Dendritic cell treated with granulocyte-macrophage colony-stimulating factor and Interleukin-4, amounts not matched to agents 40 ng/mL and 50 ng/mL, for 4 days (primary cell): ENCODE measurements at regions not wholly inside any gene's neighbourhood (a gene's known extent, or its start where the extent isn't known, plus 50 kb on each side); places are given as distances from the start of the nearest gene placed in this dataset.

Experiments used
- H3K27ac Mint-ChIP-seq: one replicate; pipeline ENCODE4 v1.8.0; 2022; ENCODE audit warnings: mild to moderate bottlenecking, mixed read lengths
- H3K27me3 Mint-ChIP-seq: one replicate; pipeline ENCODE4 v1.8.0; 2022; ENCODE audit warnings: mild to moderate bottlenecking, mixed read lengths
- H3K36me3 Mint-ChIP-seq: one replicate; pipeline ENCODE4 v1.8.0; 2022; ENCODE audit warnings: low read depth, mixed read lengths
- H3K4me1 Mint-ChIP-seq: one replicate; pipeline ENCODE4 v1.8.0; 2022; ENCODE audit warnings: low read depth, mixed read lengths
- H3K4me3 Mint-ChIP-seq: one replicate; pipeline ENCODE4 v1.8.0; 2022; ENCODE audit warnings: mild to moderate bottlenecking, moderate library complexity, mixed read lengths
- H3K9me3 Mint-ChIP-seq: one replicate; pipeline ENCODE4 v1.8.0; 2022; ENCODE audit warnings: mixed read lengths
- intact Hi-C: fragments of 100-400 bp; cut with micrococcal nuclease; formaldehyde crosslinking; loops from one replicate; pipeline ENCODE4 v1.15.0; 2022

- Mint-ChIP-seq H3K4me1 (no peaks in the 10 kb centered on the region), H3K27me3 (no peaks in the 10 kb centered on the region)
- intact Hi-C loops = no loop called here
Measured at GRCh38 chr6:145534989-145535388, 200.3 kb downstream of the EPM2A start.

GRCh38 chr6:145538989-145539388 is 196.3 kb downstream of the EPM2A start:
- no peaks in the 10 kb centered on the region for H3K4me1 Mint-ChIP-seq
- no peak overlapping the region for H3K4me3 Mint-ChIP-seq
- no peak overlapping the region for H3K27ac Mint-ChIP-seq
- H3K9me3 Mint-ChIP-seq = peaks cover 15% of the 10 kb centered on the region
- intact Hi-C loops = no loop called here
- no peaks in the 10 kb centered on the region for H3K27me3 Mint-ChIP-seq
- H3K36me3 Mint-ChIP-seq = no peaks in the 10 kb centered on the region

More at GRCh38 chr6:145534989-145535388, 200.3 kb downstream of the EPM2A start:
- Mint-ChIP-seq H3K27ac (no peak overlapping the region), H3K4me3 (no peak overlapping the region), H3K36me3 (no peaks in the 10 kb centered on the region), H3K9me3 (peaks cover 8% of the 10 kb centered on the region)

- no peaks in the 10 kb centered on the region for H3K4me1 Mint-ChIP-seq
- H3K36me3 Mint-ChIP-seq = no peaks in the 10 kb centered on the region
- intact Hi-C loops = no loop called here
- no peaks in the 10 kb centered on the region for H3K27me3 Mint-ChIP-seq
- H3K9me3 Mint-ChIP-seq = peaks cover 15% of the 10 kb centered on the region
- H3K27ac Mint-ChIP-seq = no peak overlapping the region
- no peak overlapping the region for H3K4me3 Mint-ChIP-seq
Measured at GRCh38 chr6:145539831-145540230, 195.5 kb downstream of the EPM2A start.

- Mint-ChIP-seq H3K27me3 (no peaks in the 10 kb centered on the region), H3K36me3 (no peaks in the 10 kb centered on the region), H3K9me3 (peaks cover 15% of the 10 kb centered on the region), H3K4me1 (no peaks in the 10 kb centered on the region), H3K4me3 (no peak overlapping the region), H3K27ac (no peak overlapping the region)
- intact Hi-C loops = no loop called here
Measured at GRCh38 chr6:145540741-145541140, 194.6 kb downstream of the EPM2A start.

GRCh38 chr6:145544041-145544440 is 191.3 kb downstream of the EPM2A start:
- Mint-ChIP-seq H3K4me3 (no peak overlapping the region), H3K9me3 (peaks cover 15% of the 10 kb centered on the region), H3K36me3 (no peaks in the 10 kb centered on the region), H3K27ac (no peak overlapping the region), H3K4me1 (no peaks in the 10 kb centered on the region), H3K27me3 (no peaks in the 10 kb centered on the region)
- intact Hi-C loops = no loop called here

GRCh38 chr6:145544514-145544913 is 190.8 kb downstream of the EPM2A start:
- Mint-ChIP-seq H3K27me3 (no peaks in the 10 kb centered on the region), H3K4me1 (no peaks in the 10 kb centered on the region), H3K27ac (no peak overlapping the region), H3K36me3 (no peaks in the 10 kb centered on the region), H3K4me3 (no peak overlapping the region), H3K9me3 (peaks cover 12% of the 10 kb centered on the region)
- intact Hi-C loops = no loop called here

GRCh38 chr6:145546265-145546664 is 189.1 kb downstream of the EPM2A start:
- no peaks in the 10 kb centered on the region for H3K36me3 Mint-ChIP-seq
- no peak overlapping the region for H3K4me3 Mint-ChIP-seq
- no peak overlapping the region for H3K27ac Mint-ChIP-seq
- intact Hi-C loops = no loop called here
- H3K9me3 Mint-ChIP-seq = no peaks in the 10 kb centered on the region
- no peaks in the 10 kb centered on the region for H3K27me3 Mint-ChIP-seq
- H3K4me1 Mint-ChIP-seq = no peaks in the 10 kb centered on the region

GRCh38 chr6:145547594-145548335 is 187.6 kb downstream of the EPM2A start:
- H3K9me3 Mint-ChIP-seq = peaks cover 1% of the 10 kb centered on the region
- no peaks in the 10 kb centered on the region for H3K4me1 Mint-ChIP-seq
- H3K27ac Mint-ChIP-seq = no peak overlapping the region
- no peak overlapping the region for H3K4me3 Mint-ChIP-seq
- intact Hi-C loops = no loop called here
- H3K27me3 Mint-ChIP-seq = no peaks in the 10 kb centered on the region
- no peaks in the 10 kb centered on the region for H3K36me3 Mint-ChIP-seq

- intact Hi-C loops = no loop called here
- Mint-ChIP-seq H3K4me3 (no peak overlapping the region), H3K4me1 (no peaks in the 10 kb centered on the region), H3K27me3 (no peaks in the 10 kb centered on the region), H3K27ac (no peak overlapping the region), H3K36me3 (no peaks in the 10 kb centered on the region), H3K9me3 (peaks cover 7% of the 10 kb centered on the region)
Measured at GRCh38 chr6:145548933-145549648, 186.2 kb downstream of the EPM2A start.

- intact Hi-C loops = no loop called here
- H3K27me3 Mint-ChIP-seq = no peaks in the 10 kb centered on the region
- no peak overlapping the region for H3K27ac Mint-ChIP-seq
Measured at GRCh38 chr6:145551164-145551563, 184.2 kb downstream of the EPM2A start.

GRCh38 chr6:145555084-145555483 is 180.2 kb downstream of the EPM2A start:
- H3K4me1 Mint-ChIP-seq = no peaks in the 10 kb centered on the region
- H3K36me3 Mint-ChIP-seq = no peaks in the 10 kb centered on the region
- H3K4me3 Mint-ChIP-seq = no peak overlapping the region
- intact Hi-C loops = no loop called here
- H3K27ac Mint-ChIP-seq = no peak overlapping the region
- H3K9me3 Mint-ChIP-seq = peaks cover 7% of the 10 kb centered on the region
- H3K27me3 Mint-ChIP-seq = peaks cover 2% of the 10 kb centered on the region

More at GRCh38 chr6:145551164-145551563, 184.2 kb downstream of the EPM2A start:
- Mint-ChIP-seq H3K4me1 (no peaks in the 10 kb centered on the region), H3K36me3 (no peaks in the 10 kb centered on the region), H3K9me3 (peaks cover 7% of the 10 kb centered on the region), H3K4me3 (no peak overlapping the region)

- H3K9me3 Mint-ChIP-seq = peaks cover 9% of the 10 kb centered on the region
- no peaks in the 10 kb centered on the region for H3K4me1 Mint-ChIP-seq
- H3K36me3 Mint-ChIP-seq = no peaks in the 10 kb centered on the region
- no peak overlapping the region for H3K27ac Mint-ChIP-seq
- no peak overlapping the region for H3K4me3 Mint-ChIP-seq
- intact Hi-C loops = no loop called here
- H3K27me3 Mint-ChIP-seq = peaks cover 2% of the 10 kb centered on the region
Measured at GRCh38 chr6:145557474-145557873, 177.8 kb downstream of the EPM2A start.

- intact Hi-C loops = no loop called here
- H3K4me3 Mint-ChIP-seq = no peak overlapping the region
- no peak overlapping the region for H3K27ac Mint-ChIP-seq
- peaks cover 13% of the 10 kb centered on the region for H3K9me3 Mint-ChIP-seq
- H3K27me3 Mint-ChIP-seq = peaks cover 2% of the 10 kb centered on the region
- no peaks in the 10 kb centered on the region for H3K36me3 Mint-ChIP-seq
- H3K4me1 Mint-ChIP-seq = no peaks in the 10 kb centered on the region
Measured at GRCh38 chr6:145559836-145560235, 175.5 kb downstream of the EPM2A start.

GRCh38 chr6:145561095-145562072 is 173.9 kb downstream of the EPM2A start:
- no peak overlapping the region for H3K27ac Mint-ChIP-seq
- no peak overlapping the region for H3K4me3 Mint-ChIP-seq
- peaks cover 2% of the 10 kb centered on the region for H3K27me3 Mint-ChIP-seq
- intact Hi-C loops = no loop called here
- peaks cover 13% of the 10 kb centered on the region for H3K9me3 Mint-ChIP-seq
- no peaks in the 10 kb centered on the region for H3K4me1 Mint-ChIP-seq
- no peaks in the 10 kb centered on the region for H3K36me3 Mint-ChIP-seq
